ENCODE measurements at regions not wholly inside any gene's neighbourhood (a gene's known extent, or its start where the extent isn't known, plus 50 kb on each side); places are given as distances from the start of the nearest gene placed in this dataset.

DNA sequence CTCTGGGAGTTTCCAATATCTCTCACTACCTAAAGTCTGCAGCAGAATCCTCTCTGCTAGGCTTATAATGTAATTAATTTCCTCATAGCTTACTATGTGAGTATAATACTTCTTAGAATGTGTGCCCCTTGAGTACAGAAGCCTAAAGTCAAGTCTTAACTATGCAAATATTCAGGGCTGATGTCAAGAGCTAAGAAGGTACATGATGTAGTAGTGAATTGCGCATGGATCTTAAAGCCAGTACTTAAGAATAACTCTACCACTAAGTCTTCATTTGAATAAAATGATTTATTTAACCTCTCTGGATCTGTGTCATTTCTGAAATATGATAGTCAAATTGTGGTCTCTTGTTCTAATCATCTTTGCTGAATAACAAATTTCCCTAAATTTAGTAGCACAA is 442.9 kb downstream of the DTWD2 start:
- Histone ChIP-seq H3K4me3 (ENCODE audit: low read depth in 1 of 2, low read length in 2 of 2) (no peak overlapping the region), H3K9ac (ENCODE audit: low read depth in 1 of 2, low read length in 2 of 2) (no peak overlapping the region), H3K4me1 (ENCODE audit: control insufficient read depth in 1 of 2, insufficient read depth in 2 of 2, low read length in 2 of 2) (no peaks in the 10 kb centered on the region), H3K36me3 (ENCODE audit: control insufficient read depth in 1 of 2, insufficient read depth in 2 of 2, low read length in 2 of 2) (no peaks in the 10 kb centered on the region), H3K27me3 (ENCODE audit: control insufficient read depth in 1 of 2, insufficient read depth in 2 of 2, low read length in 2 of 2) (no peaks in the 10 kb centered on the region), H3K27ac (ENCODE audit: low read depth, low read length) (no peak overlapping the region), H3K9me3 (ENCODE audit: control insufficient read depth in 1 of 2, low read length in 2 of 2) (no peaks in the 10 kb centered on the region)

DNA sequence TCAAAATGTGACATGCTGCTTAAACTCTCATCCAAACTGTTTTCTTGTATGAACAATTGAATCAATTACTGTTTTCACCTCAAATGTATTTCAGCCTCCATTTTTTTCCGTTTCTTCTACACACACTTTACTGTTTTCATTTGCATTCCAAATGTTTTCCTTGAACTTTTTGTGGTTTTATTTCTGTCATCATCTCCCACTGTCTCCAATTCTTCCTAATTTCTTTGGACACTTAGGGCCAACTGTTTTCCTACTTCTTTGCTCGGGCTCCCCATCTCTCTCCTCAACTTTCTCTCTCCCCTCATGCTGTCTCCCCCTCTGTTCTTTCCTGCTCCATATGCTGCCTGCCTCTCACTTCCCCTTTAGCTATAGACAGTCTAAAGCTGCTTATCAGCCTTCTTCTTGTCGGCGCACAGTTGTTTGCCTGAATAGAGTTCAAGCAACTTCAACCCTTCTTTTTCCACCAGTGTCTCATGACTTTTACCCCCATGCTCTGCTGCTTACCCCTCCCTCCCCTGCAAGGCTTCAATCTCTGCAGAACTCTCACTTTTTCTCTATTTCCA is 443.4 kb downstream of the DTWD2 start:
- Histone ChIP-seq H3K4me3 (ENCODE audit: low read depth in 1 of 2, low read length in 2 of 2) (no peak overlapping the region), H3K27ac (ENCODE audit: low read depth, low read length) (no peak overlapping the region), H3K4me1 (ENCODE audit: control insufficient read depth in 1 of 2, insufficient read depth in 2 of 2, low read length in 2 of 2) (no peaks in the 10 kb centered on the region), H3K9ac (ENCODE audit: low read depth in 1 of 2, low read length in 2 of 2) (no peak overlapping the region), H3K36me3 (ENCODE audit: control insufficient read depth in 1 of 2, insufficient read depth in 2 of 2, low read length in 2 of 2) (no peaks in the 10 kb centered on the region), H3K27me3 (ENCODE audit: control insufficient read depth in 1 of 2, insufficient read depth in 2 of 2, low read length in 2 of 2) (no peaks in the 10 kb centered on the region), H3K9me3 (ENCODE audit: control insufficient read depth in 1 of 2, low read length in 2 of 2) (no peaks in the 10 kb centered on the region)

DNA sequence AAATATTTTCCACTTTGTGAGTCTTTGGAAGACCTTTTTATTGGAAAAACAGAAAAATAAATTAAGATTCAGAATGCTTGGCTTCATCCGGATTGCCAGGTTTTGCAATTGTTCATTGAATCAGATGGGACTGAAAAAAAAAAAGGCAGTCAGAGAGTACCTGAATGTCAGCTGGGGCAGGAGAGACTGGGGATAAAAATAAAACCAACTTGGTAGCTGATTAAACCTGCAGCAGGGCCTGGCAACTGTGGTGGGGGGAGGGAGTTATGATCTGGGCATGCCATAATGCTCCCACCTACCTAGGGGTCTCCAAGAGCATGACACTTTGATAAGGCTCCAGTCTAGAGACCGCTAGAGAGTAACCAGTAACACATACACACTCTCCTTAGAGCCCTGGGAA is 454.4 kb downstream of the DTWD2 start:
- H3K27me3 ChIP-seq (ENCODE audit: control insufficient read depth in 1 of 2, insufficient read depth in 2 of 2, low read length in 2 of 2) = no peaks in the 10 kb centered on the region
- no peak overlapping the region for H3K9ac ChIP-seq (ENCODE audit: low read depth in 1 of 2, low read length in 2 of 2)
- no peaks in the 10 kb centered on the region for H3K36me3 ChIP-seq (ENCODE audit: control insufficient read depth in 1 of 2, insufficient read depth in 2 of 2, low read length in 2 of 2)
- H3K9me3 ChIP-seq (ENCODE audit: control insufficient read depth in 1 of 2, low read length in 2 of 2) = no peaks in the 10 kb centered on the region
- H3K27ac ChIP-seq (ENCODE audit: low read depth, low read length) = no peak overlapping the region
- H3K4me3 ChIP-seq (ENCODE audit: low read depth in 1 of 2, low read length in 2 of 2) = no peak overlapping the region
- H3K4me1 ChIP-seq (ENCODE audit: control insufficient read depth in 1 of 2, insufficient read depth in 2 of 2, low read length in 2 of 2) = no peaks in the 10 kb centered on the region

DNA sequence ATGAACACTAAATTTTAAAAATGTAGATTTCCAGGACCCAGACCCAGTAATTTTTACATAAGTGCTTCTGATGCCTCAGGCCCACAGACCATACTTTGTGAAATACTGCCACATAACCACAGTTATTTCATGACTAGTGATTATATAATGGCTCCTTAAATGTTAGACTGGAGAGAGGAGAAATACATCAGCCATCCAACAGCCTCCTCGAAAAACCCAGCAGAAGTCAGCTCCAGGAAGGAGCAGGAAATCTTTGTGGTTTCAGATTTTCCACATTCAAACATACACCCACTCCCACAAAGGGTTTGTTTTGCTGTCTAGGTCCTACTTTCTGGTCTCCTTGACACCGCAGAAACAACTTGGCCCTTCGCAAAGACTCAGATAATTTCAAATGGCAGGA is 455.2 kb downstream of the DTWD2 start:
- H3K9me3 ChIP-seq (ENCODE audit: control insufficient read depth in 1 of 2, low read length in 2 of 2) = no peaks in the 10 kb centered on the region
- H3K36me3 ChIP-seq (ENCODE audit: control insufficient read depth in 1 of 2, insufficient read depth in 2 of 2, low read length in 2 of 2) = no peaks in the 10 kb centered on the region
- no peaks in the 10 kb centered on the region for H3K4me1 ChIP-seq (ENCODE audit: control insufficient read depth in 1 of 2, insufficient read depth in 2 of 2, low read length in 2 of 2)
- H3K9ac ChIP-seq (ENCODE audit: low read depth in 1 of 2, low read length in 2 of 2) = no peak overlapping the region
- no peak overlapping the region for H3K27ac ChIP-seq (ENCODE audit: low read depth, low read length)
- no peaks in the 10 kb centered on the region for H3K27me3 ChIP-seq (ENCODE audit: control insufficient read depth in 1 of 2, insufficient read depth in 2 of 2, low read length in 2 of 2)
- no peak overlapping the region for H3K4me3 ChIP-seq (ENCODE audit: low read depth in 1 of 2, low read length in 2 of 2)

DNA sequence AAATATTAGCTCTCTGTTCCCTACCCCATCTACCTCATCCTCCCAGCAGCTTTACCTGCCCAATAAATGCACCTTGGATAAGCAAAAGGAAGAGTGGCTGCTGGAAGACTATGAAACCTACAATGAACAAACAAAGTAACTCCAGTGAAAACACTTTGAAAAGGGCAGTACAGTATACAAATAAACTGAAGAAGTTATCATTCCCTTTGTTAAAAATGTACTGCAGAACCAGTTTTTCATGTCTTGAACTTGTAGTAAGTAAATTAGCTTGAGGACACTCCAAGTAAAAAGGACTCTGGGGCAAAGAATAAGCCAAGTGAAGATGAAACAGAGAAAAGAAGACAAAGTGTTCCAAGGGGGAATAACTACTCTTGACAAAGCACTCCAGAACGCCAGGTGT is 457.1 kb downstream of the DTWD2 start:
- no peaks in the 10 kb centered on the region for H3K4me1 ChIP-seq (ENCODE audit: control insufficient read depth in 1 of 2, insufficient read depth in 2 of 2, low read length in 2 of 2)
- no peaks in the 10 kb centered on the region for H3K36me3 ChIP-seq (ENCODE audit: control insufficient read depth in 1 of 2, insufficient read depth in 2 of 2, low read length in 2 of 2)
- no peak overlapping the region for H3K27ac ChIP-seq (ENCODE audit: low read depth, low read length)
- H3K27me3 ChIP-seq (ENCODE audit: control insufficient read depth in 1 of 2, insufficient read depth in 2 of 2, low read length in 2 of 2) = no peaks in the 10 kb centered on the region
- H3K9ac ChIP-seq (ENCODE audit: low read depth in 1 of 2, low read length in 2 of 2) = no peak overlapping the region
- H3K9me3 ChIP-seq (ENCODE audit: control insufficient read depth in 1 of 2, low read length in 2 of 2) = no peaks in the 10 kb centered on the region
- H3K4me3 ChIP-seq (ENCODE audit: low read depth in 1 of 2, low read length in 2 of 2) = no peak overlapping the region

DNA sequence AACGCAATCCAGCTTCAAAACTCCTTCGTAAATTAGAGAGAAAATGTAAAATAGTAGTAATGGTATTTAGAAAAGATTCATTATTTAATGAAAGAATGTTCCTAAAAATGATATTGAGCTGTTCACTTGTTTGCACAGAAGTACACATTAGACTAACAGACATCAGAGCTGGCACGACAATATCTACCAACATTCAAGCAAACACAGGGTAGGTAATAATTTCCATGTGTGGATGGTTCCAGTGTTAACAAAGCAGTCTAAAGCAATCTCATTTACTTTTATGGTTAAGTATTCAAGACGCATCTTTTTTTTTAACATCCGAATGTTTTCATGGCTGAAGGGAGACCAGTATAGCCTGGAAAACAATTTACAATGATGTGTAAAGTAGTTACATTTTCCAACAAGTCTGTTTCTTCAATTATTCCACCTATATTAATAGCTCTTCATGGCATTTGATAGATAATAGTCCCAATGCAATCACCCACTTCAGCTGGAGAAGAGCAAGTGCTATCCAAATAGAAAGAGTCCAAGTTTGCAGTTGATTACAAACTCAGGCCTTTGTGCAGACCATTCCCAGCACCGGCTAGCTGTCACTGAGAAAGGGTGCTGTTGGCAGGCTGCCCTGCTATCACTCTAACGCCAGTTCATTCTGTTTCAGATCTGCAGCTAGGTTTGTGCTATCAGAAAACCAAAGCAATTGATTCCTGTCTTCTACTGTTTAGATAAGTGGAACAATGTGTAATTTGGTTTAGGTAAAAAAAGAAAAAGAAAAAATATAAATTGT is 458.8 kb downstream of the DTWD2 start:
- Histone ChIP-seq H3K9ac (ENCODE audit: low read depth in 1 of 2, low read length in 2 of 2) (no peak overlapping the region), H3K36me3 (ENCODE audit: control insufficient read depth in 1 of 2, insufficient read depth in 2 of 2, low read length in 2 of 2) (no peaks in the 10 kb centered on the region), H3K4me3 (ENCODE audit: low read depth in 1 of 2, low read length in 2 of 2) (no peak overlapping the region), H3K9me3 (ENCODE audit: control insufficient read depth in 1 of 2, low read length in 2 of 2) (no peaks in the 10 kb centered on the region), H3K4me1 (ENCODE audit: control insufficient read depth in 1 of 2, insufficient read depth in 2 of 2, low read length in 2 of 2) (no peaks in the 10 kb centered on the region), H3K27me3 (ENCODE audit: control insufficient read depth in 1 of 2, insufficient read depth in 2 of 2, low read length in 2 of 2) (no peaks in the 10 kb centered on the region), H3K27ac (ENCODE audit: low read depth, low read length) (no peak overlapping the region)

DNA sequence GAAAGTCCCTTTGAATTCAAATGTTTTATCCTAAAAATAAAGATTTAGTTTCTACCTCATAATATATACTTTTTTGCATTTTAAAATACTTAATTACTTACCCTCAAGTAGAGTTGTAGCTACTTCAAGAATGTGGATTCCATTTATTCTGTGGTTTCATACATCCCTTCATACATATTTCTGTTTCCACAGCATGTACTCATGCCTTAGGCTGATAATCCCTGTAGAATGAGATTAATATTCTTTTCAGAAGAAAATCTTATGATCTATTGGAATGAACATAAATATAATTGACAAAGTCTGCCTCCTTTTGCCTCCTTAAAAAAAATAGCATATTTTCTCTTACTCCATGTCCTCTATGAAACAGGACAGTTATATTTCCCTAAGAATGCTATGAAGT is 465.7 kb downstream of the DTWD2 start:
- Histone ChIP-seq H3K36me3 (ENCODE audit: control insufficient read depth in 1 of 2, insufficient read depth in 2 of 2, low read length in 2 of 2) (no peaks in the 10 kb centered on the region), H3K4me3 (ENCODE audit: low read depth in 1 of 2, low read length in 2 of 2) (no peak overlapping the region), H3K27me3 (ENCODE audit: control insufficient read depth in 1 of 2, insufficient read depth in 2 of 2, low read length in 2 of 2) (no peaks in the 10 kb centered on the region), H3K9me3 (ENCODE audit: control insufficient read depth in 1 of 2, low read length in 2 of 2) (no peaks in the 10 kb centered on the region), H3K27ac (ENCODE audit: low read depth, low read length) (no peak overlapping the region), H3K9ac (ENCODE audit: low read depth in 1 of 2, low read length in 2 of 2) (no peak overlapping the region), H3K4me1 (ENCODE audit: control insufficient read depth in 1 of 2, insufficient read depth in 2 of 2, low read length in 2 of 2) (no peaks in the 10 kb centered on the region)

DNA sequence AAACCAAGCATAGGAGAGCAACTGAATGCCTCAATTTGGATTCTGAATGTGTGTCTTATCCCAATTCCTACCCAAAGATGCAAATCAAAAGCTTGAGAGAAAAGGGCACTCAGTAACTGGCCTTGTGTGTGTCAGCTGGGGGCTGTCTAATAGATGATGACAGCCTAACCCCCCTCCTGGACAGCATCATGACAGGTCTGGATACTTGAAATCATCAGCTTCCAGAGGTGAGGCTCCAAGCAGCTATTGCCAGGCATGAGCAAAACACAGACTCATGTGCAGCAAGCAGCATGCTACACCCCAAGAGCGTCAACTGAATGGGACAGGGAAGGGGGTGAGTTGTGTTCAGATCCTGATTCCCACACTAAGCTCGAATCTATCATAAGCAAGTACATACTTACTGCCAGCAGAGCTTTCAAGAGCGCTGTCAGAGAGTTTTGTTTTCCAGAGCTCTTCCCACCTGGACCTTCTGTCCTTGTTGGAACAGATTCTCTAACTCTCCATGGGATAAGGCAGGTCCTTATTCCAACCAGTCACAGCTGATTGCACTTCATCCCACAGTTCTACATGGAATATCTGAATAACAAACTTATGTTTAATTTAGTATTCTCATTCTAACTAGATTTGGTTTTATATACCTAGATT is 467.5 kb downstream of the DTWD2 start:
- H3K27ac ChIP-seq (ENCODE audit: low read depth, low read length) = no peak overlapping the region
- H3K9ac ChIP-seq (ENCODE audit: low read depth in 1 of 2, low read length in 2 of 2) = no peak overlapping the region
- no peaks in the 10 kb centered on the region for H3K36me3 ChIP-seq (ENCODE audit: control insufficient read depth in 1 of 2, insufficient read depth in 2 of 2, low read length in 2 of 2)
- no peaks in the 10 kb centered on the region for H3K9me3 ChIP-seq (ENCODE audit: control insufficient read depth in 1 of 2, low read length in 2 of 2)
- no peaks in the 10 kb centered on the region for H3K27me3 ChIP-seq (ENCODE audit: control insufficient read depth in 1 of 2, insufficient read depth in 2 of 2, low read length in 2 of 2)
- H3K4me1 ChIP-seq (ENCODE audit: control insufficient read depth in 1 of 2, insufficient read depth in 2 of 2, low read length in 2 of 2) = no peaks in the 10 kb centered on the region
- H3K4me3 ChIP-seq (ENCODE audit: low read depth in 1 of 2, low read length in 2 of 2) = no peak overlapping the region

DNA sequence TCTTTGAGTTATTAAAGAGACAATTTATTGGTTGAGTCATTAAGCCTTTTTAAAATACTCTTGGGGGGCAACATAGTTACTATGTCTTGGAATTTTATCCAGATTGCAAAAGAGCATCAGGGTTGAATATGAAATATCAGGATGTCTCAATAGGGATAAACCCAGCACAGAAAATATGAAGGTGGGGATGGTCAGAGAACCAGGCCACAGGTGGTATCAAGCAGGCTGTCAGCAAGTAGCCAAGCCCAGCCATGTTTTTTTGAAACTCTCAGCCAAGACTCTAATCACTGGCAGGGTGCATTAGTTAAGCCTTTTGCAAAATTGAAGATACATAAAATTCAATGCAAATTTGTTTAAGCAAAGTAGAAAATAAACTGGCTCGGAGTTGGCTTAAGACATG is 468.9 kb downstream of the DTWD2 start:
- Histone ChIP-seq H3K4me1 (ENCODE audit: control insufficient read depth in 1 of 2, insufficient read depth in 2 of 2, low read length in 2 of 2) (no peaks in the 10 kb centered on the region), H3K9me3 (ENCODE audit: control insufficient read depth in 1 of 2, low read length in 2 of 2) (no peaks in the 10 kb centered on the region), H3K36me3 (ENCODE audit: control insufficient read depth in 1 of 2, insufficient read depth in 2 of 2, low read length in 2 of 2) (no peaks in the 10 kb centered on the region), H3K4me3 (ENCODE audit: low read depth in 1 of 2, low read length in 2 of 2) (no peak overlapping the region), H3K9ac (ENCODE audit: low read depth in 1 of 2, low read length in 2 of 2) (no peak overlapping the region), H3K27me3 (ENCODE audit: control insufficient read depth in 1 of 2, insufficient read depth in 2 of 2, low read length in 2 of 2) (no peaks in the 10 kb centered on the region), H3K27ac (ENCODE audit: low read depth, low read length) (no peak overlapping the region)

DNA sequence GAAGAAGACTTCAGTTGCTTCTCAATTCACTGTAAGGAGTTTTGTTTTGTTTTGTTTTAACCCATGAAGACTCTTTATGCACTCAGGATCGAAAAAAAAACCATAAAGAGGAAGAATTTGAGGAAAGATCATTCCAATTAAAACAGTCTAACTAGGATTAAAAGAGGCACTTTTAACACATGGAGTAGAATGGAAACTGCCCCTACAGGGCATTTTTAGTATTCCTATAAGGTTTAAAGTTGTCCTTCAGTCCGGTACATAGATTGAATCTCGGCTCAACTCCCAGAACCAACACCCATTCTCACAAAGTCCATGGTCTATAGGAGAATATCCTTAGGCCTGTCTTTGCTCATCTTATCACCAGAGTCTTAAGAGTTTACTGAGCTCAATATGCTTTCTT is 469.6 kb downstream of the DTWD2 start:
- no peaks in the 10 kb centered on the region for H3K36me3 ChIP-seq (ENCODE audit: control insufficient read depth in 1 of 2, insufficient read depth in 2 of 2, low read length in 2 of 2)
- H3K9ac ChIP-seq (ENCODE audit: low read depth in 1 of 2, low read length in 2 of 2) = no peak overlapping the region
- H3K4me3 ChIP-seq (ENCODE audit: low read depth in 1 of 2, low read length in 2 of 2) = no peak overlapping the region
- H3K9me3 ChIP-seq (ENCODE audit: control insufficient read depth in 1 of 2, low read length in 2 of 2) = no peaks in the 10 kb centered on the region
- no peak overlapping the region for H3K27ac ChIP-seq (ENCODE audit: low read depth, low read length)
- H3K4me1 ChIP-seq (ENCODE audit: control insufficient read depth in 1 of 2, insufficient read depth in 2 of 2, low read length in 2 of 2) = no peaks in the 10 kb centered on the region
- no peaks in the 10 kb centered on the region for H3K27me3 ChIP-seq (ENCODE audit: control insufficient read depth in 1 of 2, insufficient read depth in 2 of 2, low read length in 2 of 2)
